NCI-H146 (cell line): ENCODE measurements at regions not wholly inside any gene's neighbourhood (a gene's known extent, or its start where the extent isn't known, plus 50 kb on each side); places are given as distances from the start of the nearest gene placed in this dataset.
"Not testable (repeated sequence)": the region's sequence is repeated elsewhere in the genome, so short reads cannot be mapped to it uniquely, and the experiment has no call there.

Source experiments
- DNase-seq: peaks from one replicate; lab custom pipeline; 2025; lab: John Stamatoyannopoulos, UW

GRCh38 chr5:13045897-13046551 lies 898.5 kb downstream of the DNAH5 start:
- no peak for DNase-seq

GRCh38 chr5:13034061-13034460 lies 910.4 kb downstream of the DNAH5 start:
- DNase-seq: no peak

- DNase-seq: no peak
These were observed 915.3 kb downstream of the DNAH5 start for GRCh38 chr5:13029211-13029610.

- no peak for DNase-seq
These were observed 916.6 kb downstream of the DNAH5 start for GRCh38 chr5:13027874-13028273.

- DNase-seq: no peak
These were observed 924.8 kb downstream of the DNAH5 start for GRCh38 chr5:13019729-13020128.

GRCh38 chr5:13003457-13003856 lies 941.0 kb downstream of the DNAH5 start:
- DNase-seq: no peak

GRCh38 chr5:12999667-13000066 lies 944.8 kb downstream of the DNAH5 start:
- DNase-seq: no peak

GRCh38 chr5:12985142-12985541 lies 959.3 kb downstream of the DNAH5 start:
- no peak for DNase-seq

- no peak for DNase-seq
These were observed 969.6 kb downstream of the DNAH5 start for GRCh38 chr5:12974856-12975255.

- no peak for DNase-seq
These were observed 978.7 kb downstream of the DNAH5 start for GRCh38 chr5:12965804-12966203.

GRCh38 chr5:12959713-12960112 lies 984.8 kb downstream of the DNAH5 start:
- DNase-seq: no peak

- DNase-seq: no peak
These were observed 992.1 kb downstream of the DNAH5 start for GRCh38 chr5:12952409-12952808.

- DNase-seq: no peak
These were observed 992.6 kb downstream of the DNAH5 start for GRCh38 chr5:12951846-12952245.

- no peak for DNase-seq
These were observed 997.1 kb downstream of the DNAH5 start for GRCh38 chr5:12947379-12947778.

- not testable (repeated sequence) for DNase-seq
These were observed 999.0 kb downstream of the DNAH5 start for GRCh38 chr5:12945477-12945876.

- no peak for DNase-seq
These were observed 1008.3 kb downstream of the DNAH5 start for GRCh38 chr5:12936221-12936620.

GRCh38 chr5:12934722-12935121 lies 1009.8 kb downstream of the DNAH5 start:
- DNase-seq: no peak

GRCh38 chr5:12920527-12920926 lies 1016.3 kb upstream of the CTNND2 start:
- no peak for DNase-seq

GRCh38 chr5:12911156-12911555 lies 1006.9 kb upstream of the CTNND2 start:
- no peak for DNase-seq

GRCh38 chr5:12910641-12911040 lies 1006.4 kb upstream of the CTNND2 start:
- no peak for DNase-seq

GRCh38 chr5:12902611-12903010 lies 998.4 kb upstream of the CTNND2 start:
- no peak for DNase-seq

- DNase-seq: no peak
These were observed 997.5 kb upstream of the CTNND2 start for GRCh38 chr5:12901696-12902095.

- DNase-seq: no peak
These were observed 991.8 kb upstream of the CTNND2 start for GRCh38 chr5:12896086-12896485.

- DNase-seq: no peak
These were observed 980.8 kb upstream of the CTNND2 start for GRCh38 chr5:12885018-12885417.

- no peak for DNase-seq
These were observed 979.1 kb upstream of the CTNND2 start for GRCh38 chr5:12883395-12883794.
